ENCODE measurements at regions not wholly inside any gene's neighbourhood (a gene's known extent, or its start where the extent isn't known, plus 50 kb on each side); places are given as distances from the start of the nearest gene placed in this dataset.

- WGBS, 2 donors (ENCODE audit: low coverage in 1 of 2) = 53 to 58% methylated on average over 2 to 3 of the region's 4 CpGs
- H3K36me3 ChIP-seq = no peaks in the 10 kb centered on the region
- no peaks in the 10 kb centered on the region for H3K9me3 ChIP-seq
- H3K27ac ChIP-seq = no peak overlapping the region
- peaks cover 0 to 3% (median 0%) of the 10 kb centered on the region in 3 donors for H3K4me1 ChIP-seq
- ATAC-seq = no peak
- H3K4me3 ChIP-seq = no peak overlapping the region
- TF ChIP-seq POLR2AphosphoS5 (IDR thresholded peaks at IDR 0.05) = no peak
- TF ChIP-seq, protein P1, sequence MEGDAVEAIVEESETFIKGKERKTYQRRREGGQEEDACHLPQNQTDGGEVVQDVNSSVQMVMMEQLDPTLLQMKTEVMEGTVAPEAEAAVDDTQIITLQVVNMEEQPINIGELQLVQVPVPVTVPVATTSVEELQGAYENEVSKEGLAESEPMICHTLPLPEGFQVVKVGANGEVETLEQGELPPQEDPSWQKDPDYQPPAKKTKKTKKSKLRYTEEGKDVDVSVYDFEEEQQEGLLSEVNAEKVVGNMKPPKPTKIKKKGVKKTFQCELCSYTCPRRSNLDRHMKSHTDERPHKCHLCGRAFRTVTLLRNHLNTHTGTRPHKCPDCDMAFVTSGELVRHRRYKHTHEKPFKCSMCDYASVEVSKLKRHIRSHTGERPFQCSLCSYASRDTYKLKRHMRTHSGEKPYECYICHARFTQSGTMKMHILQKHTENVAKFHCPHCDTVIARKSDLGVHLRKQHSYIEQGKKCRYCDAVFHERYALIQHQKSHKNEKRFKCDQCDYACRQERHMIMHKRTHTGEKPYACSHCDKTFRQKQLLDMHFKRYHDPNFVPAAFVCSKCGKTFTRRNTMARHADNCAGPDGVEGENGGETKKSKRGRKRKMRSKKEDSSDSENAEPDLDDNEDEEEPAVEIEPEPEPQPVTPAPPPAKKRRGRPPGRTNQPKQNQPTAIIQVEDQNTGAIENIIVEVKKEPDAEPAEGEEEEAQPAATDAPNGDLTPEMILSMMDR (IDR thresholded peaks at IDR 0.05) = no peak
- TF ChIP-seq EP300 (IDR thresholded peaks at IDR 0.05) = no peak
- TF ChIP-seq POLR2A (IDR thresholded peaks at IDR 0.05) = no peak
- H3K27me3 ChIP-seq = peaks cover 17% of the 10 kb centered on the region
Measured at GRCh38 chr2:88261725-88262124, 91.6 kb downstream of the THNSL2 start.

DNA sequence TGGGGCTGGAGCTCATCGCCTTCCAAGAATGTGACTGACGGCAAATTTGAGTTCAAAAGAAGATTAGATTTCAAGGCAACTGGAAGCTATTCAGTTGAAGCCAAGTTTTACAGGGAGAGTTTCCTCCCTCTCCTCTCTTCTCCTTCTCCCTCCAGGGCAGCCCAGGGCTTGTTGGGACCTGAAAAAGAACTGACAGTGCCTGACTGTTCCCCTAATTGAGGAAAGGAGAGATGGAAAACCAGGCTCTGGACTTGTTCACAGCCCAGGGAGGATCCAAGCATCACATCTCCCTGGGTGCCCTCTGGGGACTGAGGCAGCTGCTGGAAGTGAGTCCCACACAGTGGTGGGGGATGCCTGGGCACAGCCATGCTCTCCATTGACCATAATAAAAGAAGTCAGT is 88.1 kb downstream of the THNSL2 start:
- no peaks in the 10 kb centered on the region for H3K9me3 ChIP-seq
- ATAC-seq = no peak
- H3K4me3 ChIP-seq = no peak overlapping the region
- H3K4me1 ChIP-seq = no peaks in the 10 kb centered on the region
- no peak overlapping the region for H3K27ac ChIP-seq
- 50% methylated on average over 1 of the region's 2 CpGs; no CpG with 5 or more reads in 1 of the 2 donors for WGBS, 2 donors (ENCODE audit: low coverage in 1 of 2)
- TF ChIP-seq POLR2AphosphoS5 (IDR thresholded peaks at IDR 0.05) (no peak), EP300 (IDR thresholded peaks at IDR 0.05) (no peak), POLR2A (IDR thresholded peaks at IDR 0.05) (no peak)
- TF ChIP-seq, protein P1 (IDR thresholded peaks at IDR 0.05) = no peak
- H3K27me3 ChIP-seq = peaks cover 21% of the 10 kb centered on the region
- H3K36me3 ChIP-seq = no peaks in the 10 kb centered on the region

- WGBS, 2 donors (ENCODE audit: low coverage in 1 of 2) = 48 to 74% methylated on average over 2 to 3 of the region's 3 CpGs
- ATAC-seq = no peak
- Histone ChIP-seq H3K9me3 (no peaks in the 10 kb centered on the region), H3K27ac (no peak overlapping the region), H3K4me3 (no peak overlapping the region), H3K4me1 (no peaks in the 10 kb centered on the region), H3K36me3 (no peaks in the 10 kb centered on the region), H3K27me3 (peaks cover 27% of the 10 kb centered on the region)
- TF ChIP-seq POLR2A (IDR thresholded peaks at IDR 0.05) = no peak
- TF ChIP-seq, protein P1 (IDR thresholded peaks at IDR 0.05) = no peak
Measured at GRCh38 chr2:88254437-88255091, 84.4 kb downstream of the THNSL2 start.

DNA sequence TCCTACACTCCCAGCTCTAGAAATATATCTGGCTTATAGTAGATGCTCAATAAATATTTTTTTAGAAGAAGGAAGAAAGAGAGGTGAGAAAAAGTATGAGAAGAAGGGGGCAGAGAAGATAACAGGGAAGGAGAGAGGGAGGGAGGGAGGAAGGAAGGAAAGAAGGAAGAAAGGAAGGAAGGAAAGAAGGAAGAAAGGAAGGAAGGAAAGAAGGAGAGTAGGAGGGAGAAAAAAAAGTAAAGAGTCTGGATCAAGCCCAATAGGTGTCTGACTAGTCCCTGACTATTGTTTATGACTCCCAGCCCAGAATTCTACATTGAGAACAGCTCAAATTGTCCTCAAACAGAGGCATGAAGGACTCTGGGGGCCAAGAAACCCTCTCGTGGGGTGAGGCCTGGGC is 83.9 kb downstream of the THNSL2 start:
- H3K4me1 ChIP-seq = no peaks in the 10 kb centered on the region
- H3K4me3 ChIP-seq = no peak overlapping the region
- peaks cover 27% of the 10 kb centered on the region for H3K27me3 ChIP-seq
- TF ChIP-seq POLR2AphosphoS5 (IDR thresholded peaks at IDR 0.05) = no peak
- TF ChIP-seq, protein P1 (IDR thresholded peaks at IDR 0.05) = no peak
- no peak for TF ChIP-seq EP300 (IDR thresholded peaks at IDR 0.05)
- TF ChIP-seq POLR2A (IDR thresholded peaks at IDR 0.05) = no peak
- no peaks in the 10 kb centered on the region for H3K9me3 ChIP-seq
- ATAC-seq = no peak
- WGBS, 2 donors (ENCODE audit: low coverage in 1 of 2) = 82 to 100% methylated on average over 1 of the region's 1 CpG
- H3K36me3 ChIP-seq = no peaks in the 10 kb centered on the region
- H3K27ac ChIP-seq = no peak overlapping the region

GRCh38 chr2:88253375-88253774 is 83.2 kb downstream of the THNSL2 start:
- Histone ChIP-seq H3K4me3 (no peak overlapping the region), H3K36me3 (no peaks in the 10 kb centered on the region), H3K27me3 (peaks cover 26% of the 10 kb centered on the region), H3K27ac (no peak overlapping the region), H3K9me3 (no peaks in the 10 kb centered on the region), H3K4me1 (no peaks in the 10 kb centered on the region)
- no peak for TF ChIP-seq EP300 (IDR thresholded peaks at IDR 0.05)
- no peak for TF ChIP-seq POLR2AphosphoS5 (IDR thresholded peaks at IDR 0.05)
- TF ChIP-seq, protein P1 (IDR thresholded peaks at IDR 0.05) = no peak
- TF ChIP-seq POLR2A (IDR thresholded peaks at IDR 0.05) = no peak
- WGBS, 2 donors (ENCODE audit: low coverage in 1 of 2) = 90 to 98% methylated on average over 5 to 7 of the region's 7 CpGs
- no peak for ATAC-seq

All from gastroesophageal sphincter (tissue), 4 donors.